Uterus (tissue), 3 donors: ENCODE measurements at regions not wholly inside any gene's neighbourhood (a gene's known extent, or its start where the extent isn't known, plus 50 kb on each side); places are given as distances from the start of the nearest gene placed in this dataset.

ENCODE experiments used
- DNase-seq, 2 donors: peaks; one replicate each; pipeline ENCODE4 v3.0.0-alpha.2; 2019 to 2020
- H3K27ac ChIP-seq, 2 donors: fragments of 200-600 bp; sonication (generic); 1 replicate in 1 of 2; 2 replicates in 1 of 2; pipeline ENCODE4 v1.5.1; 2016 to 2018
- H3K27me3 ChIP-seq, 2 donors: fragments of 200-600 bp; sonication (generic); one replicate each; pipeline ENCODE4 v1.5.1; 2018 to 2019; ENCODE audit warnings: control low read depth in 1 of 2
- H3K36me3 ChIP-seq, 2 donors: fragments of 200-600 bp; sonication (generic); one replicate each; pipeline ENCODE4 v1.5.1; 2019; ENCODE audit warnings: control low read depth in 1 of 2
- H3K4me1 ChIP-seq, 2 donors: fragments of 200-600 bp; sonication (generic); one replicate each; pipeline ENCODE4 v1.5.1; 2018 to 2019; ENCODE audit warnings: control low read depth in 1 of 2
- H3K4me3 ChIP-seq, 2 donors: fragments of 200-600 bp; sonication (generic); 1 replicate in 1 of 2; 2 replicates in 1 of 2; pipeline ENCODE4 v1.5.1; 2018 to 2019; ENCODE audit warnings: mild to moderate bottlenecking in 1 of 2
- H3K9me3 ChIP-seq, 2 donors: fragments of 200-600 bp; sonication (generic); one replicate each; pipeline ENCODE4 v1.5.1; 2019; ENCODE audit warnings: control low read depth in 1 of 2
- CTCF ChIP-seq, 4 experiments: fragments of 200-600 bp in 2 of 4; fragments of 450-650 bp in 2 of 4; sonication (generic) in 2 of 4; IDR thresholded peaks; one replicate each; pipeline ENCODE4 v1.5.1; 2016 to 2019; ENCODE audit warnings: antibody characterized with exemption in 4 of 4, mild to moderate bottlenecking in 2 of 4, moderate library complexity in 1 of 4
- POLR2A ChIP-seq, 2 donors: fragments of 450-650 bp; IDR thresholded peaks; one replicate each; pipeline ENCODE4 v1.6.1; 2016; ENCODE audit warnings: antibody characterized with exemption in 2 of 2, mild to moderate bottlenecking in 1 of 2, moderate library complexity in 1 of 2
- intact Hi-C: fragments of 100-400 bp; cut with DNase I; formaldehyde crosslinking; loops from one replicate; pipeline ENCODE4 v1.15.1; 2023; ENCODE audit warnings: low total_unique reads
- donor health status: DM: yes; HTN: yes; CAD: no.

DNA sequence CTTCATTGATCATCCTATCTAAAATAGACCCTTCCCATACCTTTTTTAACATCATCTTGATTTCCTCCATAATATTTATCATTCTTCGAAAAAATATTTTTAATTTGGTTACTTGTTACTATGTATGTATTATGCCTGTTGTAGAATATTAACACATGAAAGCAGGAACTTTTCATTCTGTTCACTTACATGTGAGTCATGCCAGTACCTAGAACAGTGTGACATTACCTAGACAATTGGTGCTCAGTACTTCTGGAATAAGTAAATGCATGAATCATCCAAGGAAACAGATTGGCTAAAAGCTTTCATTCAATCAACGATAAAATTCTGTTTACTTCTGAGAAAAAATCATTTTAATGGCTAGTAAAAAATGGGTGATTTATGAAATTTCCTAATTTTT, 76.4 kb downstream of the CXXC4 start:
- Histone ChIP-seq H3K4me1 (no peaks in the 10 kb centered on the region), H3K27me3 (no peaks in the 10 kb centered on the region), H3K9me3 (no peaks in the 10 kb centered on the region), H3K36me3 (no peaks in the 10 kb centered on the region), H3K4me3 (no peak overlapping the region), H3K27ac (no peak overlapping the region)
- DNase-seq, result no peak
- intact Hi-C loops, result no loop called here
- TF ChIP-seq POLR2A (IDR thresholded peaks at IDR 0.05), result no peak
- TF ChIP-seq CTCF (IDR thresholded peaks at IDR 0.05), result no peak

DNA sequence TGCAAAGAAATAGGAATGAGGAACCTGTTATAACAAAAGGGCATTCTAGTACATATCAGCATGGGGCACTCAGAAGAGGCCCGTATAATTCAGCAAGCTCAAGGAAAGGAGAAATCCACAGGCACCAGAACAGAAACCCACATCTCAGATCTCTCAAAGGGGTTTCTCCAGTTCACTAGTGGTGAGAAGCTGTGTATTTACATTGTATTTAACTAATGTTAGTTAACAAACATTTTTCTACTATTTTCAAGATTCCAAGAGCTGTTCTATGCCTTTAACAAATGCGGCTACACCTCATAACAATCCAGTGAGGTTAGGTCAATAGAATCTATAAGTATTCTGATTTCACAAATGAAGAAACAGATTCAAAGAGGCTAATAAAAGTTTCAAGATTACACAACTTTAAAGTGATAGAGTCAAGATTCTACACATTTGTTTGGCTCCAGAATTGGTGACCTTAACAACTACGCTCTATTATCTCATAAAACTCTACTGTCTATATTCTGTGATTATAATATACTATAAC, 77.3 kb downstream of the CXXC4 start:
- H3K9me3 ChIP-seq, result no peaks in the 10 kb centered on the region
- no peak overlapping the region for H3K4me3 ChIP-seq
- H3K4me1 ChIP-seq, result no peaks in the 10 kb centered on the region
- H3K27ac ChIP-seq, result no peak overlapping the region
- no peaks in the 10 kb centered on the region for H3K36me3 ChIP-seq
- no peaks in the 10 kb centered on the region for H3K27me3 ChIP-seq
- no peak for DNase-seq
- intact Hi-C loops, result no loop called here
- TF ChIP-seq CTCF (IDR thresholded peaks at IDR 0.05), result no peak

DNA sequence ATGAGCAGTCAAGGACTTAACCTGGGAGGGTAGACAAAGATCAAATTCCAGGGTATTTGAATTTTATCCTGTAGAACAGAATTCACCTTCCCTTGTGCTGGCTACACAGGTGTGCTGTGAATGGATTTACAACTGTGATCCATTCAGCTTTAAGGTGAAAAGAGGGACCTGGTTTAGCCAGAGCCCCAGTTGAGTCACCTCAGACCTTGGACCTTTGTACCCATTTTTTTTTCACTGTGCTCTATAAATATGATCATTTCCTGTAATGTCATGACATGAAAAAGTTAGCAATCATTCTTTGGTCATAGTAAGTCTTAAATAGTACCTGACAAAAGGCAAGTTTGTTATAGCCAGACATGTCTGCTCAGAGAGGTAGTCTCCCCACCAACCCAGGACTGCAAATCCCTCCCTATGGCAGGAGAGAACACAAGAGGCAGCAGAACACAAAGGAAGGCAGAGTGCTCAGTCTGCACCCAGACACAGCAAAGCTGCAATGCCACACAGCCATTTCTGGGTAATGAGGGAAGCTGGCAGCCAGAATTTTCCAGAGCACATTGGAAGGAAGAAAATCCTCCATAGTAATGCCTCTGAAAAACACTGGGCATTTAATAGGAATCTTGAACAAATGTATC, 77.9 kb downstream of the CXXC4 start:
- no peak overlapping the region for H3K4me3 ChIP-seq
- DNase-seq, result no peak
- H3K27me3 ChIP-seq, result no peaks in the 10 kb centered on the region
- intact Hi-C loops, result no loop called here
- TF ChIP-seq POLR2A (IDR thresholded peaks at IDR 0.05) (no peak), CTCF (IDR thresholded peaks at IDR 0.05) (no peak)
- H3K4me1 ChIP-seq, result no peaks in the 10 kb centered on the region
- no peaks in the 10 kb centered on the region for H3K9me3 ChIP-seq
- no peaks in the 10 kb centered on the region for H3K36me3 ChIP-seq
- H3K27ac ChIP-seq, result no peak overlapping the region

DNA sequence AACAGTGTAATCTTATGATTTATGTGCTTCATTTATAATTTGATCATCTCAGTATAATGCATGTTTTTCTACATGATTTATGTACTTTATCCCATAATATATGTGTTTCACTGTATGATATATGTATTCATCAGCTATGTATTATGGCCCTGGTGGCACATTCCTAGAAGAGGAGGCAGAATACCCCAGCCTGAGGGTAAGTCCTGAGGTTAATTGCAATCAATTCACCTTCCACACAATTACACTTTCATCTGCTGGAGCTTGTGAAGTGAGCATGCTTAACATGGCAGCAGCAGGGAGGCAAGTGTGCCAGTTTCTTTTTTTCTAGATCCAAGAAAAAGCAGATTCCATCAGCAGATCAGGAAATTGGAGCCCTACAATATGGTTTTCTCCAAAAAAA, 81.2 kb downstream of the CXXC4 start:
- H3K4me1 ChIP-seq, result no peaks in the 10 kb centered on the region
- no peaks in the 10 kb centered on the region for H3K36me3 ChIP-seq
- no peak overlapping the region for H3K27ac ChIP-seq
- no peaks in the 10 kb centered on the region for H3K27me3 ChIP-seq
- intact Hi-C loops, result no loop called here
- DNase-seq, result no peak
- no peak overlapping the region for H3K4me3 ChIP-seq
- no peaks in the 10 kb centered on the region for H3K9me3 ChIP-seq
- TF ChIP-seq CTCF (IDR thresholded peaks at IDR 0.05) (no peak), POLR2A (IDR thresholded peaks at IDR 0.05) (no peak)

- Histone ChIP-seq H3K4me1 (no peaks in the 10 kb centered on the region), H3K27ac (no peak overlapping the region), H3K36me3 (no peaks in the 10 kb centered on the region), H3K4me3 (no peak overlapping the region), H3K9me3 (no peaks in the 10 kb centered on the region), H3K27me3 (no peaks in the 10 kb centered on the region)
- intact Hi-C loops, result no loop called here
- no peak for DNase-seq
- TF ChIP-seq CTCF (IDR thresholded peaks at IDR 0.05) (no peak), POLR2A (IDR thresholded peaks at IDR 0.05) (no peak)
These were observed 82.3 kb downstream of the CXXC4 start for GRCh38 chr4:104412344-104412743.
